ENCODE measurements at regions not wholly inside any gene's neighbourhood (a gene's known extent, or its start where the extent isn't known, plus 50 kb on each side); places are given as distances from the start of the nearest gene placed in this dataset.

DNA sequence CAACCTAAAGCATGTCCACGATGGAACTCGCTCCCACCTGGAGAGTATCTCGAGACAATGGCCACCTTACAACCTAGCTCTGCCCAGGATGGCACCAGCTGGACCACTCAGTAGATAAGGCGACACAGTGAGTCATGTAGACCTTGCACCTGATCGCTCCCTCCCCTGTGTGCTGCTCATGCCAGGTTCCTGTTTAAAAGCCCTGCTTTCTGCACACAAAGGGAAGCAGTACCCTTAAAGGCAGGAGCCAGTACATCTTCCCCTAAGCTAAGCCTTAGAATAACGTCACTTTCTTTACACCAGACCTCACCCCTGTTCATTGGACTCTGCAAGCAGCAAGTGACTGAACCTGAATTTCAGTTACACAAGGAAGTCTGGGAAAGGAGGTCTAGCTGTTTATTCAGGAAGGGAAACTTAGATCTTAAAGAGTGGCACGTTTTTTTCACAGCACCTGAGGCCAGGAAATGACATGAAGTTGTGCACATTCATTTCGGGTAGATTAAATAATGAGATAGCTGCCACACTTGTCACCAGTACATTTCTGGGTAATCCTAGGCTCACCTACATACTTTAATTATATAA is 117.9 kb downstream of the MTPAP start:
- Histone ChIP-seq H3K4me1 (ENCODE audit: insufficient read depth, low read length) (peaks cover 27% of the 10 kb centered on the region), H3K9me3 (ENCODE audit: low read depth, low read length) (no peaks in the 10 kb centered on the region), H3K4me2 (ENCODE audit: insufficient read depth, low read length) (no peak overlapping the region), H4K20me1 (ENCODE audit: insufficient read depth, low read length) (no peaks in the 10 kb centered on the region), H3K4me3 (ENCODE audit: insufficient read depth, low read length) (no peak overlapping the region), H3K27ac (ENCODE audit: low read depth, low read length) (no peak overlapping the region), H3K27me3 (ENCODE audit: insufficient read depth, low read length) (no peaks in the 10 kb centered on the region), H3K36me3 (ENCODE audit: insufficient read depth, low read length) (no peaks in the 10 kb centered on the region), H3K79me2 (ENCODE audit: insufficient read depth, low read length) (no peaks in the 10 kb centered on the region), H2AFZ (ENCODE audit: low read length) (no peak overlapping the region)
- TF ChIP-seq CTCF (IDR thresholded peaks at IDR 0.05; ENCODE audit: extremely low read depth, low read depth, low read length), result no peak
- no peak for DNase-seq (ENCODE audit: insufficient read length, low spot score, missing footprints)

- no peak for DNase-seq (ENCODE audit: insufficient read length, low spot score, missing footprints)
- no peaks in the 10 kb centered on the region for H4K20me1 ChIP-seq (ENCODE audit: insufficient read depth, low read length)
- H3K9me3 ChIP-seq (ENCODE audit: low read depth, low read length), result no peaks in the 10 kb centered on the region
- no peaks in the 10 kb centered on the region for H3K79me2 ChIP-seq (ENCODE audit: insufficient read depth, low read length)
- no peak overlapping the region for H3K4me2 ChIP-seq (ENCODE audit: insufficient read depth, low read length)
- H3K27me3 ChIP-seq (ENCODE audit: insufficient read depth, low read length), result no peaks in the 10 kb centered on the region
- no peak overlapping the region for H3K4me3 ChIP-seq (ENCODE audit: insufficient read depth, low read length)
- no peak overlapping the region for H3K27ac ChIP-seq (ENCODE audit: low read depth, low read length)
- no peaks in the 10 kb centered on the region for H3K36me3 ChIP-seq (ENCODE audit: insufficient read depth, low read length)
- no peak for TF ChIP-seq CTCF (IDR thresholded peaks at IDR 0.05; ENCODE audit: extremely low read depth, low read depth, low read length)
- H3K4me1 ChIP-seq (ENCODE audit: insufficient read depth, low read length), result peaks cover 27% of the 10 kb centered on the region
- peak overlapping the region; percentile 37 for H2AFZ ChIP-seq (ENCODE audit: low read length)
Measured at GRCh38 chr10:30229536-30229935, 119.5 kb downstream of the MTPAP start.

DNA sequence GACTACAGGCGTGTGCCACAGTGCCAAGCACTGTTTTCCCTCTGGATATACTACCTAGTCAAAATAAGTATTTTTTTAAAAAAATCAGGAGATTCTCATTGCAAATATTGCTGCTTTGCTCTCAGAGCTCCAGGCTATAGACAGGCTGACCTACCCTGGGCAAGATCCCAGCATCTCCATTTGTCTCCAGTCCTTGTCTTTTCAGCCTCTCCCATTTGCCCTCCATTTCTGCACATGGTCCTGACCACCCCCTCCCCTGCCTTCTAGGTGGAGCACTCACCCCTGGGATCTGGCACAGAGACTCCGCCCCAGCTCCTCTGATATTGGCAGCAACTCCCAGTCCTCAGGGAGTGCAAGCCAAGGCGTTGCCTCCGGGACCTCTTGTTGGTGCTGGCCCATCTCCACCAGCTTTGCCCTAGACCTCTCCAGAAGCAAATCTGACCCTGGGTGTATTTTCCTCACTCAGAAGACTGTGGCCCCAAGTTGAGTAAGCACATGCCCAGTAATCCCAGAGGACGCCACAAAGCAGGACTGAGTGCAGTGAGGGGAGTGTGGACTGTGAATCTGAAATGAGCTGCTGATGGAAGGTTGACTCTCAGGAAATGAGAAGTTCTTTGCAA is 120.6 kb downstream of the MTPAP start:
- TF ChIP-seq CTCF (IDR thresholded peaks at IDR 0.05; ENCODE audit: extremely low read depth, low read depth, low read length), result no peak
- H3K4me1 ChIP-seq (ENCODE audit: insufficient read depth, low read length), result peaks cover 24% of the 10 kb centered on the region
- H3K79me2 ChIP-seq (ENCODE audit: insufficient read depth, low read length), result no peaks in the 10 kb centered on the region
- no peaks in the 10 kb centered on the region for H4K20me1 ChIP-seq (ENCODE audit: insufficient read depth, low read length)
- DNase-seq (ENCODE audit: insufficient read length, low spot score, missing footprints), result peak; percentile 81
- no peaks in the 10 kb centered on the region for H3K36me3 ChIP-seq (ENCODE audit: insufficient read depth, low read length)
- no peaks in the 10 kb centered on the region for H3K9me3 ChIP-seq (ENCODE audit: low read depth, low read length)
- H3K27ac ChIP-seq (ENCODE audit: low read depth, low read length), result no peak overlapping the region
- H2AFZ ChIP-seq (ENCODE audit: low read length), result peak overlapping the region; percentile 12
- peak overlapping the region; percentile 6 for H3K4me2 ChIP-seq (ENCODE audit: insufficient read depth, low read length)
- no peak overlapping the region for H3K4me3 ChIP-seq (ENCODE audit: insufficient read depth, low read length)
- H3K27me3 ChIP-seq (ENCODE audit: insufficient read depth, low read length), result no peaks in the 10 kb centered on the region

GRCh38 chr10:30227481-30227880 is 121.6 kb downstream of the MTPAP start:
- no peak overlapping the region for H3K4me2 ChIP-seq (ENCODE audit: insufficient read depth, low read length)
- no peaks in the 10 kb centered on the region for H4K20me1 ChIP-seq (ENCODE audit: insufficient read depth, low read length)

More at GRCh38 chr10:30227481-30227880, 121.6 kb downstream of the MTPAP start:
- Histone ChIP-seq H3K4me1 (ENCODE audit: insufficient read depth, low read length) (peaks cover 17% of the 10 kb centered on the region), H3K4me3 (ENCODE audit: insufficient read depth, low read length) (no peak overlapping the region), H3K27ac (ENCODE audit: low read depth, low read length) (peak overlapping the region; percentile 15), H3K79me2 (ENCODE audit: insufficient read depth, low read length) (no peaks in the 10 kb centered on the region), H3K36me3 (ENCODE audit: insufficient read depth, low read length) (no peaks in the 10 kb centered on the region), H3K9me3 (ENCODE audit: low read depth, low read length) (no peaks in the 10 kb centered on the region), H3K27me3 (ENCODE audit: insufficient read depth, low read length) (no peaks in the 10 kb centered on the region), H2AFZ (ENCODE audit: low read length) (peak overlapping the region; percentile 57)
- peak; percentile 67 for DNase-seq (ENCODE audit: insufficient read length, low spot score, missing footprints)
- no peak for TF ChIP-seq CTCF (IDR thresholded peaks at IDR 0.05; ENCODE audit: extremely low read depth, low read depth, low read length)

Data from osteoblast (primary cell).